GM19099 (cell line): ENCODE measurements at regions not wholly inside any gene's neighbourhood (a gene's known extent, or its start where the extent isn't known, plus 50 kb on each side); places are given as distances from the start of the nearest gene placed in this dataset.

Experiments used
- POLR2A ChIP-seq: IDR thresholded peaks from 3 replicates; pipeline ENCODE4 v1.6.1; 2011; ENCODE audit warnings: low read depth; ENCODE audit not compliant: insufficient read length; ENCODE audit errors: extremely low read depth

GRCh38 chr3:106034313-106034712 is 165.5 kb upstream of the CBLB start:
- TF ChIP-seq POLR2A, result no peak

GRCh38 chr3:106035619-106036018 is 166.8 kb upstream of the CBLB start:
- TF ChIP-seq POLR2A, result no peak

GRCh38 chr3:106036696-106037095 is 167.9 kb upstream of the CBLB start:
- TF ChIP-seq POLR2A, result no peak

- no peak for TF ChIP-seq POLR2A
Observed at GRCh38 chr3:106047221-106047620, 178.4 kb upstream of the CBLB start.

- TF ChIP-seq POLR2A, result no peak
Observed at GRCh38 chr3:106048946-106049481, 180.2 kb upstream of the CBLB start.

GRCh38 chr3:106049821-106050220 is 181.0 kb upstream of the CBLB start:
- TF ChIP-seq POLR2A, result no peak

GRCh38 chr3:106056931-106057330 is 188.1 kb upstream of the CBLB start:
- TF ChIP-seq POLR2A, result no peak

- no peak for TF ChIP-seq POLR2A
Observed at GRCh38 chr3:106058475-106058874, 189.7 kb upstream of the CBLB start.

GRCh38 chr3:106059953-106060517 is 191.2 kb upstream of the CBLB start:
- TF ChIP-seq POLR2A, result no peak

- no peak for TF ChIP-seq POLR2A
Observed at GRCh38 chr3:106063909-106064308, 195.1 kb upstream of the CBLB start.

- TF ChIP-seq POLR2A, result no peak
Observed at GRCh38 chr3:106065831-106066230, 197.0 kb upstream of the CBLB start.

GRCh38 chr3:106067711-106068110 is 198.9 kb upstream of the CBLB start:
- TF ChIP-seq POLR2A, result no peak

- no peak for TF ChIP-seq POLR2A
Observed at GRCh38 chr3:106068381-106068780, 199.6 kb upstream of the CBLB start.

GRCh38 chr3:106068795-106069194 is 200.0 kb upstream of the CBLB start:
- no peak for TF ChIP-seq POLR2A

- no peak for TF ChIP-seq POLR2A
Observed at GRCh38 chr3:106070187-106070586, 201.4 kb upstream of the CBLB start.

GRCh38 chr3:106071306-106071705 is 202.5 kb upstream of the CBLB start:
- no peak for TF ChIP-seq POLR2A

- no peak for TF ChIP-seq POLR2A
Observed at GRCh38 chr3:106078635-106079034, 209.8 kb upstream of the CBLB start.
